ENCODE measurements at regions not wholly inside any gene's neighbourhood (a gene's known extent, or its start where the extent isn't known, plus 50 kb on each side); places are given as distances from the start of the nearest gene placed in this dataset.
"Not testable (repeated sequence)": the region's sequence is repeated elsewhere in the genome, so short reads cannot be mapped to it uniquely, and the experiment has no call there.

DNA sequence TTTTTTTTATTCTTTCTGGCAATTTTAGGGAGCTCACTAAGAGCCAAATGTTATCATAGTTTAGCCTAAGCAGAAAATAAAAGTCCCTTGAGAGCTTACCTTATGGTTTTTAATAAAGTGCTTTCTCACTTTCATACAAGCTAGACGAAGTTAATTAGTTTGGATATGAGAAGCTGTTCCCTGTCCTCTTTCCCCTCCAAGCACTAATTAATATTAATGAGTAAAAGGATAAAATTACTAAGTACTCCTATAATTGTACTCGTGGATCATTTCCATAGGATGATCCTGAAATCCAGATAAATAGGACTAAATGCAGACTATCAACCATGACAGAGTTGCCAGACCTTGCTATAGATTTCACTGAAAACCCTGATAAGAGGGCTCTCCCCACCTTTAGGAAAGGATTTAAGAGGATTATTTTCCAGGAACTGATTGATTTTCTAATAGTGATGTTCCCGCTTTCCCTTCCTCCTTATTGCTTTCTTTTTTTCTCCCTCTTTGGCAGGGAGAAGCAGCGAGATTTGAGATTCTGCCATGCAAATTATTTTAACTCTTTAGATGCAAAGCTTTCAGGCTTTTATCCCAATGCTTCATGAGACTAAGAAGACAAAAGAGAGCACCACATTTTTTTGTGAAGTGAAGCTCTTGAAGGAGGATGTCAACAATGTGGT is 58.3 kb upstream of the HECW1 start:
- no peak for DNase-seq

DNA sequence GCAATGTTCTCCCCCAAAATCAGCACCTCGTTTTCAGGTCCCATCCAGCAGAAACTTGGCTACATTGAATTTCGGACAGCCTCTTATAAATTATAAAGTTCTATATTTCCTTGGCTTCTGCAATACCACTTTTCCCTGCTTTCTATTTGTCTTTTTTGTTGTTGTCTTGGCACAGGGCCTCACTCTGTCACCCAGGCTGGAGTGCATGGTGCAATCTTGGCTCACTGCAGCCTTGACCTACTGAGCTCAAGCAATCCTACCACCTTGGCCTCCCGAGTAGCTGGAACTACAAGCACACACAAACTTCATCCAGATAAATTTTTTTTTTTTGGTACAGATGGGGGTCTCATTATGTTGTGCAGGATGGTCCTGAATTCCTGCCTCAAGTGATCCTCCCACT is 55.3 kb upstream of the HECW1 start:
- DNase-seq = no peak

DNA sequence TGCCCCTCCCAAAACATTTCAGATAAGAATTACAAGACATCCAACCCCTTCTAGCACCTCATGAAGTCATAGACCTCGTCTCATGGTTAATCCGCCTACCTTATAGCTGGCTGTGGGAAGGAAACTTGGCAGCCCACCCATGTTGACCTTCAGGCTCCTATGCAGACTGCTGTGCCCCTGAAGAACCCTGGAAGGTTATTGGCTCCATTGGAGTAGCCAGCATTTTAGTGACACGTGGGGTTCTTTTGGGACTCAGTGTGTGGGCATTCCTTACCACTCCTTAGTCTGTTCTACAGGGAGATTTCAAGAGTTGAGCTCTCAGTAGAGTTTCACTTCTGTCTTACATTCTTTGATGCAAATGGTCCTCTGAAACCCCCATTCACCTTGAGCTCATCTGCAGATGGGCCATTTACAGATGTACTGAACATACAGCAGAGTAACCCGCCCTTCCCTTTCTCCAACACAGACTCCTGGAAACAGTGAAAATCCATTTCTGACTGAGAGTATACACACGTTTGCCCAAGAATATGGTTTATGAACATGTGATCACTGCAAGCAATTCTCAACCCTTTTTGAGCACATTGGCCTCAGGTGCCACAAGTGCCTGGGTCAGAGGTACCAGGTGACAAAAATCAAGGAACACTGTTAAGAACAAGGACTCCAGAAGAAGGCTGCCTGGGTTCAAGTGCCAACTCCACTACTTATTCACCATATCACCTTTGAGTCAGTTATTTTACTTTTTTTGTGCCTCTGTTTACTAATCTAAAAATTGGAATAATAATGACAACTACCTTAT is 54.0 kb upstream of the HECW1 start:
- no peak for DNase-seq

DNA sequence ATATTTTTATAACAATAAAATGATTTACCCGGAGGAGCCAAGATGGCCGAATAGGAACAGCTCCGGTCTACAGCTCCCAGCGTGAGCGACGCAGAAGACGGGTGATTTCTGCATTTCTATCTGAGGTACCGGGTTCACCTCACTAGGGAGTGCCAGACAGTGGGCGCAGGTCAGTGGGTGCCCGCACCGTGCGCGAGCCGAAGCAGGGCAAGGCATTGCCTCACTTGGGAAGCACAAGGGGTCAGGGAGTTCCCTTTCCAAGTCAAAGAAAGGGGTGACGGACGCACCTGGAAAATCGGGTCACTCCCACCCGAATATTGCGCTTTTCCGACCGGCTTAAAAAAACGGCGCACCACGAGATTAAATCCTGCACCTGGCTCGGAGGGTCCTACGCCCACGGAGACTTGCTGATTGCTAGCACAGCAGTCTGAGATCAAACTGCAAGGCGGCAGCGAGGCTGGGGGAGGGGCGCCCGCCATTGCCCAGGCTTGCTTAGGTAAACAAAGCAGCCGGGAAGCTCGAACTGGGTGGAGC is 53.3 kb upstream of the HECW1 start:
- not testable (repeated sequence) for DNase-seq

Measured in NCI-H187 treated with DMSO at 0.1 percent for 48 hours (cell line).